Activated CD4-positive, alpha-beta T cell treated with anti-CD3 and anti-CD28 coated beads, Interleukin-2, amount 50 U/mL, for 48 hours (primary cell): ENCODE measurements at regions not wholly inside any gene's neighbourhood (a gene's known extent, or its start where the extent isn't known, plus 50 kb on each side); places are given as distances from the start of the nearest gene placed in this dataset.
"Not testable (repeated sequence)": the region's sequence is repeated elsewhere in the genome, so short reads cannot be mapped to it uniquely, and the experiment has no call there.

Experiments
- DNase-seq, 2 experiments: peaks; one replicate each; pipeline ENCODE4 v3.0.0-alpha.2; 2020

DNA sequence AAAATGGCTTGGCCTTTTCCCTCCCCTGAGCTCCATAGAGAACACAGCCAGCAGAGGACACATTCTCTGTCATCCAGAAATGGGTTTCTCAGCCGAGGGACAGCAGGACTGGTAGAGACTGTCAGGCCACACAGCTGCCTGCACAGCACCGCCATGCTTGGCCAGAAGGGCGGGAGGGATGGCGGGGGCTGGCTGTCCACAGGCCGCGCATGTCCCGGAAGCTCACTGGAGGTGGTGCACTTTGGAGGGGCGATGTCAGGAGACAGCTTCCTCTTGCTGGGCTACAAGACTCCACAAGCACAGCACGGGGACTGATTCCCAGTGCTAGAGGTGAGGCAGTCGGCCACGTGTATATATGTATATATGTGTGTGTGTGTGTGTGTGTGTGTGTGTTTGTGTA, 125.3 kb downstream of the GOLGA6L4 start:
- DNase-seq = not testable (repeated sequence)

- DNase-seq = not testable (repeated sequence)
Observed at GRCh38 chr15:84384421-84384820, 148.8 kb downstream of the GOLGA6L4 start.

- DNase-seq = no peak
Observed at GRCh38 chr15:84387086-84387485, 151.5 kb downstream of the GOLGA6L4 start.

DNA sequence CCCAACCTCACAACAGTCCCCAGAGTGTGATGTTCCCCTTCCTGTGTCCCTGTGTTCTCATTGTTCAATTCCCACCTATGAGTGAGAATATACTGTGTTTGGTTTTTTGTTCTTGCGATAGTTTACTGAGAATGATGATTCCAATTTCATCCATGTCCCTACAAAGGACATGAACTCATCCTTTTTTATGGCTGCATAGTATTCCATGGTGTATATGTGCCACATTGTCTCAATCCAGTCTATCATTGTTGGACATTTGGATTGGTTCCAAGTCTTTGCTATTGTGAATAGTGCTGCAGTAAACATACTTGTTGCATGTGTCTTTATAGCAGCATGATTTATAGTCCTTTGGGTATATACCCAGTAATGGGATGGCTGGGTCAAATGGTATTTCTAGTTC, 152.6 kb downstream of the GOLGA6L4 start:
- DNase-seq = not testable (repeated sequence)

- not testable (repeated sequence) for DNase-seq
Observed at GRCh38 chr15:84388638-84389037, 153.1 kb downstream of the GOLGA6L4 start.

DNA sequence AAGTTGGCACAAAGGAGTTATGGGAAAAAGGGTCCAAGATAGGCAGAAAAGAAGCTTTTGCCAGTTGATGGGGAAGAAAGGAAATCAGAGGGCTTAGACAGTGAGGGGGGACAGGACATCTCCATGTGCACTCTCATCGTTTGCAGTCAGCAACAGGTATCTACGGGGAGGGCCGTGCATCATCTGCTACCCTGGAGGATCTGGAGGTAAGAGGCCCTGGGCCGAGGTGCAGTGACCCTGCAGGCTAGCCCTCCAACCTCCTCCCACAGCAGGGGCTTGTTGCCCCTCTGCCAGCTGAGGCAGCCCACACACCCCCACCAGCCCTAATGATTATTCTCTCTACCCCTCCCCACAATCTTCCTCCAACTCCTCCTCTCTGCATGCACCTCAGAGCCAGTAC, 154.8 kb downstream of the GOLGA6L4 start:
- not testable (repeated sequence) for DNase-seq

GRCh38 chr15:84391191-84391590, 155.6 kb downstream of the GOLGA6L4 start:
- DNase-seq = no peak

DNA sequence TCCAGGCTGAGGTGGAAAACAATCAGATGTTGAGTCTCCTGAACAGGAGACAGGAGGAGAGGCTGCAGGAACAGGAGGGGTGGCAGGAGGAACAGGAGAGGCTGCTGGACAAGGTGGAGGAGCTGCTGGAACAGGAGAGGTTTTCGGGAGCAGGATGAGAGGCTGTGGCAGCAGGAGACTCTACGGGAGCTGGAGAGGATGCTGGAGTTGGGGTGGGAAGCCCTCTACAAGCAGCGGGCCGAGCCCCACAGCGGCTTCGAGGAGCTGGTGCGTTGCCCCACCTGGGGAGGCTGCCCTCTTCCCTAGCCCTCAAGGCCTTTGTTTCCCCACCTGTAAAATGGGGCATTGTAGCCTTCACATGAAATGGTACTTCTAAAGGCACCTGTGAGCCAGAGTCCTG, 156.4 kb downstream of the GOLGA6L4 start:
- not testable (repeated sequence) for DNase-seq

DNA sequence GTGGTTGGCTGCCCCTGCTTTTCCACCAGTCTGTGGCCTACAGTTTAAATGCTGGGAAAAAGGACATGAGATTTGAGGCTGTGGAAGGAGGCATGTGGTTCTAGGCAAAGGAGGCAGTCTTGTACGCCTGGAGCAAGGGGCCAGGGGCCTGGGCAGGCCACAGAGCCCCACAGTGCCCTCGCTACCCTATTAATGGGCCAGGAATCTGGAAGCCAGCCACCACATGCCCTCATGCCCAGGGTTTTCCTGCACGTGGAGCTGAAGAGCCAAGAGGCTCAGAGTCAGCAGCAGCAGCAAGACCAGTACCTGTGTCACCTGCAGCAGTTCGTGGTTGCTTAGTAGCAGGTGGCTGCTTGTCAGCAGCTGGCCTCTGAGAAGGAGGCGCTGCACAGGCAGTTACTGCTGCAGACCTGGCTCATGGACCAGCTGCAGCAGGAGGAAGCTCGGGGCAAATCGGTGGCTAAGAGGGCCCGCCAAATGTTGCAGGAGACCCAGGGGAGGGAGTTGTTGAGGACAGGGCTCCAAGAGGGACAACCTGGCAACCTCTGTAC, 157.9 kb downstream of the GOLGA6L4 start:
- not testable (repeated sequence) for DNase-seq

- not testable (repeated sequence) for DNase-seq
Observed at GRCh38 chr15:84393966-84394365, 158.4 kb downstream of the GOLGA6L4 start.

- DNase-seq = not testable (repeated sequence)
Observed at GRCh38 chr15:84395384-84395783, 159.8 kb downstream of the GOLGA6L4 start.

GRCh38 chr15:84395881-84396280, 160.3 kb downstream of the GOLGA6L4 start:
- not testable (repeated sequence) for DNase-seq

DNA sequence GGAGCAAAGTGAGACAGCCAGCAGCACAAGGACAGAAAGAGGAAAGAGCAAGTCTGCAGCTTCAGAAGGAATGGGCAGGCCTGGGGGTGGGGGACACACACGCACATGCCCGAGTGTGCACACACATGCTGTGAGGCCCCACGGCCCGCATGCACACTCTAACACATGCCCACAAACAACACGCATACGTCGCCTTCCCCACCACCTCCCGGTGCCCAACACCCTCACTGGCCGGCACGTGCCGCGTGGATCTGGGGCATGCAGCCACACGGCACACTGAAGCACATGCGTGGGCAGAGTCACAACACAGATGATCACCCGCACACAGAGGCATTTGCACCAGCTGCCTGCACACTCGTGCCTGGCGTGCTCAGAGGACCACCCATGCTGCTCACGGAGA, 161.5 kb downstream of the GOLGA6L4 start:
- not testable (repeated sequence) for DNase-seq

- not testable (repeated sequence) for DNase-seq
Observed at GRCh38 chr15:84398087-84398486, 162.5 kb downstream of the GOLGA6L4 start.

GRCh38 chr15:84398763-84399701, 163.5 kb downstream of the GOLGA6L4 start:
- DNase-seq = no peak

GRCh38 chr15:84400017-84400740, 164.6 kb downstream of the GOLGA6L4 start:
- DNase-seq = no peak

DNA sequence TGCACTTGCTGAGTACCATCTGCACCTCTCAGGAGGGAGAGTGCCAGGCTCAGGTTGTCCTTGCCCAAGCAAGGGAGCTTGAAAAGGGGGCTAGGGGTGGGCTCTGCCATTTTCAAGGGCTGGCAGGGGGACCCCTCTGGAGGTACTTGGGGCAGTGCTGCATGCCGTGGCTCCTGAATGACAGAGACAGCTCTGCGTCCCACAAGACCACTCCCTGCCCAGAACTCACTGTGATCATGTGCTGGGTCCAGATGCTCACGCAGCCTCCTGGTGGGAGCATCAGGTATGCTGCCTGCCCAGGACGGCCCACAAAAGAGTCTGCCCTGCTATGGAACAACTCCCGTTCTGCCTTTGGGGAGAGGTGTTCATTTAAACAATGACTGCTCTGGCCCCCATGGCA, 165.2 kb downstream of the GOLGA6L4 start:
- DNase-seq = no peak

DNA sequence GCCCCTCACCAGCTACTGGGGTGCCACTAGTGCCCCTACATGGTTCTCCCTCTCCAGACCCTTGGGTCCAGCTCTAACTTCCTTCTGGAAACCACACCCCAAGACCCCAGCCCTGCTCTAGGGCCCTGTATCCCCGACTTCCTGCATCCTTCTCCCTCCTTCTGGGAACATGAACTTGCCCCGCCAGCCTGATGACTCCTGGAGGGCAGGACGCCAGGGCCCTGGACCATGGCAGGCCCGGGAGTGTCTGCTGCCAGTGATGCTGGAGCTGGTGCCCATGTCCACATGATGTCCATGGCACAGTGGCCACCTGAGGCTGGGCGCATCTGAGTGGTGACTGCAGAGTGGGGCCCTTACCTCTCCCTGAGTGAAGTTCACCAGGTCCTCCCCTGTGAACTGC, 165.9 kb downstream of the GOLGA6L4 start:
- not testable (repeated sequence) for DNase-seq

- not testable (repeated sequence) for DNase-seq
Observed at GRCh38 chr15:84401891-84402840, 166.6 kb downstream of the GOLGA6L4 start.

DNA sequence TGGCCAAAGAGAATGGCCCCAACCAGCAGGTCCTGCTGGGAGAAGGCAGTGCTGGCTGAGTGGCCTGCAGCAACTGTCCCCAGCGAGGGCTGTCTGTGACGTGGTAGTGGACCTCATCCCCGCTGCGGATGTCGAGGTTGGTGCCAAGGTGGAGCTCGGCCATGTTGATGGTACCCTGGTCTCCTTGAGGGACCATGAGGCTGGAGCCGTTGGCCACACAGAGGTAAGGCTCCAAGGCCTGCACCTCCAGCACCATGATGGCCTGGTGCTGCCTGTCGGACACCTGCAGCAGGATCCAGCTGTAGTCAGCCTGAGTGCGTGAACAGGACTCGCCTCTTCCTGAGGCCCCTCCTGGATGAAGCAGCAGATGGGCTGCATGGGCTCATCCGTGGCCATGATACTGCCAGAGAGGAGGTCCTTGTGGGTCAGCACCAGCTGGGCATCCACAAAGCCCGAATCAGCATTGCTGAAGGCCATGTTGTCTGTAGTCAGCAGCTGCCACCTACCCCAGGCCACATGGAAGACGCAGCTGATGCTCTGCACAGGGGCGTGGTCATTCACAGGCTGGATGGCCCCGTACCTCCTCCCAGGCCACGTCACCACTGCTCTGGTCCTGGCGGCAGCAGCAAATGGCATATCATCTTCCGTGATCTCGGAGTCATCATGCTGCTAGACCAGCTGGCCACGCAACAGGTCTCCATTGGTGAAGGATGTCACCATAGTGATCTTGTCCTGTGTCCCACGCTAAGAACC, 167.5 kb downstream of the GOLGA6L4 start:
- no peak for DNase-seq

DNA sequence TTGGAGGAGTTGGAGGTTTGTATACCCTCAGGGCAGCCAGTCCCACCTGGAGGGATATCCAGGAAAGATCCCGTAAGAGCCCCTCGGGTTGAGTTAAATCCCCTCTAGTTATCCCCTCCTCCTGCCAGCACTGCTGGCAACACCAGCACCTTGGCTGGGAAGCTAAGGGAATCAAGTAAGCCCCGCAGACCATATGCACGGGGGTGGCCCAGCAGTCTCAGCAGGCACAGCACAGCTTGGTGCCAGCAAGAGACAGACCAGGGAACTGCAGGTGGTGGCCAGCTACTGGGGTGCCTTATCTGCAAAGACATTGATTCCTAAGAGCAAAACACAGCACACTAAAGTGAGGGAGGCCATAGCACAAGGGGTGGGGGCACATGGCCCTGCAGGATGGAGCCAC, 173.8 kb downstream of the GOLGA6L4 start:
- not testable (repeated sequence) for DNase-seq
